GM12878 (cell line): ENCODE measurements at regions not wholly inside any gene's neighbourhood (a gene's known extent, or its start where the extent isn't known, plus 50 kb on each side); places are given as distances from the start of the nearest gene placed in this dataset.

Experiments used
- EGR1 ChIP-seq, 2 experiments: IDR thresholded peaks; 1 replicate in 1 of 2; 2 replicates in 1 of 2; pipeline ENCODE4 v1.6.1; 2011 to 2012; ENCODE audit warnings: low read depth in 2 of 2, low read length in 2 of 2, borderline replicate concordance in 1 of 2, mild to moderate bottlenecking in 1 of 2, moderate library complexity in 1 of 2
- ELK1 ChIP-seq: IDR thresholded peaks from 2 replicates; pipeline ENCODE4 v1.6.1; 2012; ENCODE audit warnings: low read depth, low read length, improper control_type of control experiment
- HDGF ChIP-seq: fragments of 450-650 bp; IDR thresholded peaks from 2 replicates; pipeline ENCODE4 v1.6.1; 2016; ENCODE audit warnings: antibody characterized with exemption
- MTA3 ChIP-seq: IDR thresholded peaks from 2 replicates; pipeline ENCODE4 v1.6.1; 2012; ENCODE audit warnings: low read length, inconsistent platforms, borderline replicate concordance
- NFYA ChIP-seq: IDR thresholded peaks from 2 replicates; pipeline ENCODE4 v1.6.1; 2011; ENCODE audit warnings: low read depth, mild to moderate bottlenecking, low read length, improper control_type of control experiment, borderline replicate concordance
- TF ChIP-seq, protein P1 (sequence below): IDR thresholded peaks from 2 replicates; pipeline ENCODE4 v1.6.1; 2011; ENCODE audit warnings: low read depth, low read length, improper control_type of control experiment, borderline replicate concordance
- TF ChIP-seq, protein P2 (sequence below), 3 experiments: IDR thresholded peaks in 2 of 3; conservative IDR thresholded peaks in 1 of 3; 2 replicates each; pipeline ENCODE4 v1.5.1; 2011; ENCODE audit warnings: low read depth in 3 of 3, low read length in 3 of 3, mild to moderate bottlenecking in 3 of 3, control low read depth in 2 of 3, moderate library complexity in 2 of 3, inconsistent platforms in 1 of 3, mixed read lengths in 1 of 3; ENCODE audit not compliant: control insufficient read depth in 2 of 3, insufficient read depth in 1 of 3; ENCODE audit errors: extremely low read depth in 1 of 3
- TF ChIP-seq, protein P3 (sequence below): IDR thresholded peaks from 2 replicates; pipeline ENCODE4 v1.6.1; 2012; ENCODE audit warnings: mild to moderate bottlenecking, low read depth, low read length

DNA sequence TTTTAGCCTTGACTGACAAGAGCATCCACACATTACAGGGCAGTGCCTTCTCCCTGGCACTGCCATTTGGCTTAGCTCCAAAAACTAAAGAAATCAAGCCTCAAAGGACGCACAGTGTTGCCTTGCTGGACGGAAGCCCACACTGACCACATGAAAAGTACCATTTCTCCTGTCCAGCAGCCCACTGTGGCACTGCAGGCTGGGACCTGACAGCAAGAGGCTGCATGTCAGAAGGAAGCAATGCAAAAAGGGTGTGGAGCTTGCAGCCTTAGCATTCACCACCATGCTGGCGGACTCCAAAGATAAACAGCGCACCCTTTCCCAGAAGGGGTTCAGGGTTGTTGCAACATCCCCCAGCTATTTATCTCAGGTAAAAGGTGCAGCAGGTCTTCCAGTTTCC lies 109.3 kb upstream of the BMAL1 start:
- TF ChIP-seq HDGF (no peak), NFYA (no peak), MTA3 (no peak), EGR1 (IDR thresholded peaks at IDR 0.05; ENCODE audit: borderline replicate concordance in 1 of 2, low read depth in 2 of 2, low read length in 2 of 2) (no peak), ELK1 (no peak)
- TF ChIP-seq, protein P1, sequence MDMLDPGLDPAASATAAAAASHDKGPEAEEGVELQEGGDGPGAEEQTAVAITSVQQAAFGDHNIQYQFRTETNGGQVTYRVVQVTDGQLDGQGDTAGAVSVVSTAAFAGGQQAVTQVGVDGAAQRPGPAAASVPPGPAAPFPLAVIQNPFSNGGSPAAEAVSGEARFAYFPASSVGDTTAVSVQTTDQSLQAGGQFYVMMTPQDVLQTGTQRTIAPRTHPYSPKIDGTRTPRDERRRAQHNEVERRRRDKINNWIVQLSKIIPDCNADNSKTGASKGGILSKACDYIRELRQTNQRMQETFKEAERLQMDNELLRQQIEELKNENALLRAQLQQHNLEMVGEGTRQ: no peak
- TF ChIP-seq, protein P2, sequence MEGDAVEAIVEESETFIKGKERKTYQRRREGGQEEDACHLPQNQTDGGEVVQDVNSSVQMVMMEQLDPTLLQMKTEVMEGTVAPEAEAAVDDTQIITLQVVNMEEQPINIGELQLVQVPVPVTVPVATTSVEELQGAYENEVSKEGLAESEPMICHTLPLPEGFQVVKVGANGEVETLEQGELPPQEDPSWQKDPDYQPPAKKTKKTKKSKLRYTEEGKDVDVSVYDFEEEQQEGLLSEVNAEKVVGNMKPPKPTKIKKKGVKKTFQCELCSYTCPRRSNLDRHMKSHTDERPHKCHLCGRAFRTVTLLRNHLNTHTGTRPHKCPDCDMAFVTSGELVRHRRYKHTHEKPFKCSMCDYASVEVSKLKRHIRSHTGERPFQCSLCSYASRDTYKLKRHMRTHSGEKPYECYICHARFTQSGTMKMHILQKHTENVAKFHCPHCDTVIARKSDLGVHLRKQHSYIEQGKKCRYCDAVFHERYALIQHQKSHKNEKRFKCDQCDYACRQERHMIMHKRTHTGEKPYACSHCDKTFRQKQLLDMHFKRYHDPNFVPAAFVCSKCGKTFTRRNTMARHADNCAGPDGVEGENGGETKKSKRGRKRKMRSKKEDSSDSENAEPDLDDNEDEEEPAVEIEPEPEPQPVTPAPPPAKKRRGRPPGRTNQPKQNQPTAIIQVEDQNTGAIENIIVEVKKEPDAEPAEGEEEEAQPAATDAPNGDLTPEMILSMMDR (IDR thresholded peaks at IDR 0.05 in 2 of 3, conservative IDR thresholded peaks at IDR 0.05 in 1 of 3; ENCODE audit: control insufficient read depth in 2 of 3, extremely low read depth in 1 of 3, insufficient read depth in 1 of 3, low read depth in 3 of 3, low read length in 3 of 3): no peak
- TF ChIP-seq, protein P3, sequence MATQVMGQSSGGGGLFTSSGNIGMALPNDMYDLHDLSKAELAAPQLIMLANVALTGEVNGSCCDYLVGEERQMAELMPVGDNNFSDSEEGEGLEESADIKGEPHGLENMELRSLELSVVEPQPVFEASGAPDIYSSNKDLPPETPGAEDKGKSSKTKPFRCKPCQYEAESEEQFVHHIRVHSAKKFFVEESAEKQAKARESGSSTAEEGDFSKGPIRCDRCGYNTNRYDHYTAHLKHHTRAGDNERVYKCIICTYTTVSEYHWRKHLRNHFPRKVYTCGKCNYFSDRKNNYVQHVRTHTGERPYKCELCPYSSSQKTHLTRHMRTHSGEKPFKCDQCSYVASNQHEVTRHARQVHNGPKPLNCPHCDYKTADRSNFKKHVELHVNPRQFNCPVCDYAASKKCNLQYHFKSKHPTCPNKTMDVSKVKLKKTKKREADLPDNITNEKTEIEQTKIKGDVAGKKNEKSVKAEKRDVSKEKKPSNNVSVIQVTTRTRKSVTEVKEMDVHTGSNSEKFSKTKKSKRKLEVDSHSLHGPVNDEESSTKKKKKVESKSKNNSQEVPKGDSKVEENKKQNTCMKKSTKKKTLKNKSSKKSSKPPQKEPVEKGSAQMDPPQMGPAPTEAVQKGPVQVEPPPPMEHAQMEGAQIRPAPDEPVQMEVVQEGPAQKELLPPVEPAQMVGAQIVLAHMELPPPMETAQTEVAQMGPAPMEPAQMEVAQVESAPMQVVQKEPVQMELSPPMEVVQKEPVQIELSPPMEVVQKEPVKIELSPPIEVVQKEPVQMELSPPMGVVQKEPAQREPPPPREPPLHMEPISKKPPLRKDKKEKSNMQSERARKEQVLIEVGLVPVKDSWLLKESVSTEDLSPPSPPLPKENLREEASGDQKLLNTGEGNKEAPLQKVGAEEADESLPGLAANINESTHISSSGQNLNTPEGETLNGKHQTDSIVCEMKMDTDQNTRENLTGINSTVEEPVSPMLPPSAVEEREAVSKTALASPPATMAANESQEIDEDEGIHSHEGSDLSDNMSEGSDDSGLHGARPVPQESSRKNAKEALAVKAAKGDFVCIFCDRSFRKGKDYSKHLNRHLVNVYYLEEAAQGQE: no peak
